HG03342 (cell line): ENCODE measurements at regions not wholly inside any gene's neighbourhood (a gene's known extent, or its start where the extent isn't known, plus 50 kb on each side); places are given as distances from the start of the nearest gene placed in this dataset.

Experiments
- ATAC-seq: cut with Tn5 transposase; IDR thresholded peaks from one replicate; pipeline ENCODE4 v1.9.1; 2021; ENCODE audit warnings: mild to moderate bottlenecking, moderate library complexity; ENCODE audit not compliant: unreplicated experiment

- ATAC-seq, result no peak
Measured at GRCh38 chr6:91744566-91744965, 1157.7 kb upstream of the MAP3K7 start.

GRCh38 chr6:91743756-91744155 lies 1156.9 kb upstream of the MAP3K7 start:
- no peak for ATAC-seq

- ATAC-seq, result no peak
Measured at GRCh38 chr6:91731939-91732338, 1145.1 kb upstream of the MAP3K7 start.

GRCh38 chr6:91730710-91731109 lies 1143.8 kb upstream of the MAP3K7 start:
- ATAC-seq, result no peak

GRCh38 chr6:91720324-91720723 lies 1133.5 kb upstream of the MAP3K7 start:
- no peak for ATAC-seq

- peak; percentile 52 for ATAC-seq
Measured at GRCh38 chr6:91719414-91719813, 1132.5 kb upstream of the MAP3K7 start.

- peak; percentile 46 for ATAC-seq
Measured at GRCh38 chr6:91718198-91718597, 1131.3 kb upstream of the MAP3K7 start.

GRCh38 chr6:91717094-91717493 lies 1130.2 kb upstream of the MAP3K7 start:
- no peak for ATAC-seq

- ATAC-seq, result no peak
Measured at GRCh38 chr6:91716361-91716760, 1129.5 kb upstream of the MAP3K7 start.

GRCh38 chr6:91715171-91715805 lies 1128.4 kb upstream of the MAP3K7 start:
- ATAC-seq, result no peak

- no peak for ATAC-seq
Measured at GRCh38 chr6:91713911-91714310, 1127.0 kb upstream of the MAP3K7 start.

- ATAC-seq, result no peak
Measured at GRCh38 chr6:91711518-91711917, 1124.6 kb upstream of the MAP3K7 start.

- no peak for ATAC-seq
Measured at GRCh38 chr6:91710342-91710741, 1123.5 kb upstream of the MAP3K7 start.

- ATAC-seq, result no peak
Measured at GRCh38 chr6:91708534-91708933, 1121.7 kb upstream of the MAP3K7 start.

- ATAC-seq, result no peak
Measured at GRCh38 chr6:91705646-91706045, 1118.8 kb upstream of the MAP3K7 start.

GRCh38 chr6:91704531-91704930 lies 1117.7 kb upstream of the MAP3K7 start:
- ATAC-seq, result no peak

GRCh38 chr6:91697010-91697695 lies 1110.3 kb upstream of the MAP3K7 start:
- no peak for ATAC-seq

GRCh38 chr6:91695221-91695620 lies 1108.3 kb upstream of the MAP3K7 start:
- no peak for ATAC-seq

GRCh38 chr6:91694016-91694654 lies 1107.3 kb upstream of the MAP3K7 start:
- ATAC-seq, result no peak

- ATAC-seq, result no peak
Measured at GRCh38 chr6:91691449-91691848, 1104.6 kb upstream of the MAP3K7 start.

- no peak for ATAC-seq
Measured at GRCh38 chr6:91683240-91683639, 1096.4 kb upstream of the MAP3K7 start.

GRCh38 chr6:91681296-91681695 lies 1094.4 kb upstream of the MAP3K7 start:
- ATAC-seq, result no peak
